ENCODE measurements at regions not wholly inside any gene's neighbourhood (a gene's known extent, or its start where the extent isn't known, plus 50 kb on each side); places are given as distances from the start of the nearest gene placed in this dataset.

- H3K79me2 ChIP-seq (ENCODE audit: control insufficient read depth, insufficient read depth, low read length): no peaks in the 10 kb centered on the region
- DNase-seq (ENCODE audit: low read depth, low spot score) (no peak), FAIRE-seq (no peak)
- H3K9me1 ChIP-seq (ENCODE audit: control insufficient read depth, extremely low read depth, insufficient read depth, low read length): no peaks in the 10 kb centered on the region
- TF ChIP-seq CTCF (optimal IDR thresholded peaks at IDR 0.05 in 1 of 3, IDR thresholded peaks at IDR 0.05 in 1 of 3, conservative IDR thresholded peaks at IDR 0.05 in 1 of 3; ENCODE audit: extremely low read depth in 1 of 3, insufficient read depth in 2 of 3, low read length in 3 of 3) (no peak), EZH2 (IDR thresholded peaks at IDR 0.05; ENCODE audit: low read length) (no peak)
- dilution Hi-C loops (cut with MboI; ENCODE audit: extremely low pct_ligation_motif_present, low sequenced_read_pairs): loop anchor here (10.0 kb wide), 1 partner anchor 62 kb away; the partner anchor contains the start of gene GPR139
- no peak overlapping the region for H3K9ac ChIP-seq (ENCODE audit: control insufficient read depth, extremely low read depth, insufficient read depth, low read length)
- H3K9me3 ChIP-seq (ENCODE audit: control insufficient read depth, low read depth, low read length): no peaks in the 10 kb centered on the region
- H2AFZ ChIP-seq (ENCODE audit: control insufficient read depth, low read length): no peak overlapping the region
- no peaks in the 10 kb centered on the region for H4K20me1 ChIP-seq (ENCODE audit: control insufficient read depth, extremely low read depth, insufficient read depth, low read length)
- H3K4me1 ChIP-seq (ENCODE audit: control insufficient read depth, extremely low read depth, insufficient read depth, low read length): no peaks in the 10 kb centered on the region
- H3K36me3 ChIP-seq (ENCODE audit: control insufficient read depth in 2 of 2, extremely low read depth in 1 of 2, insufficient read depth in 2 of 2, low read length in 2 of 2): no peaks in the 10 kb centered on the region
- no peak overlapping the region for H3K4me2 ChIP-seq (ENCODE audit: control insufficient read depth, extremely low read depth, insufficient read depth, low read depth, low read length)
- no peaks in the 10 kb centered on the region for H3K27me3 ChIP-seq (ENCODE audit: control insufficient read depth, extremely low read depth, insufficient read depth, low read length)
- no peak overlapping the region for H3K4me3 ChIP-seq (ENCODE audit: control insufficient read depth in 2 of 3, extremely low read depth in 1 of 3, insufficient read depth in 2 of 3, low read depth in 1 of 3, low read length in 3 of 3)
- no peak overlapping the region for H3K27ac ChIP-seq (ENCODE audit: control insufficient read depth, insufficient read depth, low read length)
These were observed 62.8 kb upstream of the GPR139 start for GRCh38 chr16:20136446-20136968.

- Histone ChIP-seq H3K4me1 (ENCODE audit: control insufficient read depth, extremely low read depth, insufficient read depth, low read length) (no peaks in the 10 kb centered on the region), H3K27ac (ENCODE audit: control insufficient read depth, insufficient read depth, low read length) (no peak overlapping the region), H2AFZ (ENCODE audit: control insufficient read depth, low read length) (no peak overlapping the region), H3K79me2 (ENCODE audit: control insufficient read depth, insufficient read depth, low read length) (no peaks in the 10 kb centered on the region), H4K20me1 (ENCODE audit: control insufficient read depth, extremely low read depth, insufficient read depth, low read length) (no peaks in the 10 kb centered on the region), H3K36me3 (ENCODE audit: control insufficient read depth in 2 of 2, extremely low read depth in 1 of 2, insufficient read depth in 2 of 2, low read length in 2 of 2) (no peaks in the 10 kb centered on the region), H3K4me2 (ENCODE audit: control insufficient read depth, extremely low read depth, insufficient read depth, low read depth, low read length) (no peak overlapping the region), H3K9me3 (ENCODE audit: control insufficient read depth, low read depth, low read length) (no peaks in the 10 kb centered on the region), H3K4me3 (ENCODE audit: control insufficient read depth in 2 of 3, extremely low read depth in 1 of 3, insufficient read depth in 2 of 3, low read depth in 1 of 3, low read length in 3 of 3) (no peak overlapping the region), H3K27me3 (ENCODE audit: control insufficient read depth, extremely low read depth, insufficient read depth, low read length) (no peaks in the 10 kb centered on the region), H3K9me1 (ENCODE audit: control insufficient read depth, extremely low read depth, insufficient read depth, low read length) (no peaks in the 10 kb centered on the region), H3K9ac (ENCODE audit: control insufficient read depth, extremely low read depth, insufficient read depth, low read length) (no peak overlapping the region)
- DNase-seq (ENCODE audit: low read depth, low spot score) (no peak), FAIRE-seq (no peak)
- dilution Hi-C loops (cut with MboI; ENCODE audit: extremely low pct_ligation_motif_present, low sequenced_read_pairs): no loop called here
- no peak for TF ChIP-seq CTCF (optimal IDR thresholded peaks at IDR 0.05 in 1 of 3, IDR thresholded peaks at IDR 0.05 in 1 of 3, conservative IDR thresholded peaks at IDR 0.05 in 1 of 3; ENCODE audit: extremely low read depth in 1 of 3, insufficient read depth in 2 of 3, low read length in 3 of 3)
- TF ChIP-seq EZH2 (IDR thresholded peaks at IDR 0.05; ENCODE audit: low read length): no peak
These were observed 55.7 kb upstream of the GPR139 start for GRCh38 chr16:20129375-20129774.

Small RNAs in the stretch of these regions (small RNA-seq; reads per million reads assigned to genes)
- 0 reads per million in 3 experiments for gene SNRPEP3 (ENCODE audit: insufficient read length in 3 of 3, low read depth in 3 of 3, low replicate concordance in 1 of 3)

Data from keratinocyte (primary cell).